ENCODE measurements at regions not wholly inside any gene's neighbourhood (a gene's known extent, or its start where the extent isn't known, plus 50 kb on each side); places are given as distances from the start of the nearest gene placed in this dataset.

DNA sequence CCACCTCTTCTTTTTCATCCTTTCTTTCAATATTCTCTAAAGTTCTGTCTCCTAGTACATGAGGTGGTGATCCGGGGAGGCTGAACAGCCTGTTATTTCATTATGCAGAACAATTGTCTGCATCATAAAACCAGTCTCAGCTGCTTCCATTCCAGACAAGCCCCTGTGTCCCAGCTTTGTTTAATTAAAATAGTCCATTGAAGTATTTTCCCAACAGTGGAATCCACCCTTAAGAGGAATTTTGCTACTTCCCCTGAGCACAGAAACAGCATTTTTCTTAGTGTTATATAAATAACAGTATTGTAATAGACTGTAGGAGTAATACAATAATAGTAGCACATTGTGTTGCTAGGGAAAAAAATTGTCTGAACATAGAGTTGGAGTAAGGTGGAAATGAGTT lies 395.4 kb upstream of the TCF4 start:
- H3F3A ChIP-seq (ENCODE audit: control insufficient read depth, insufficient read depth), result no peaks in the 10 kb centered on the region
- no peak overlapping the region for H3K4me3 ChIP-seq (ENCODE audit: low read length)
- TF ChIP-seq, protein P1, sequence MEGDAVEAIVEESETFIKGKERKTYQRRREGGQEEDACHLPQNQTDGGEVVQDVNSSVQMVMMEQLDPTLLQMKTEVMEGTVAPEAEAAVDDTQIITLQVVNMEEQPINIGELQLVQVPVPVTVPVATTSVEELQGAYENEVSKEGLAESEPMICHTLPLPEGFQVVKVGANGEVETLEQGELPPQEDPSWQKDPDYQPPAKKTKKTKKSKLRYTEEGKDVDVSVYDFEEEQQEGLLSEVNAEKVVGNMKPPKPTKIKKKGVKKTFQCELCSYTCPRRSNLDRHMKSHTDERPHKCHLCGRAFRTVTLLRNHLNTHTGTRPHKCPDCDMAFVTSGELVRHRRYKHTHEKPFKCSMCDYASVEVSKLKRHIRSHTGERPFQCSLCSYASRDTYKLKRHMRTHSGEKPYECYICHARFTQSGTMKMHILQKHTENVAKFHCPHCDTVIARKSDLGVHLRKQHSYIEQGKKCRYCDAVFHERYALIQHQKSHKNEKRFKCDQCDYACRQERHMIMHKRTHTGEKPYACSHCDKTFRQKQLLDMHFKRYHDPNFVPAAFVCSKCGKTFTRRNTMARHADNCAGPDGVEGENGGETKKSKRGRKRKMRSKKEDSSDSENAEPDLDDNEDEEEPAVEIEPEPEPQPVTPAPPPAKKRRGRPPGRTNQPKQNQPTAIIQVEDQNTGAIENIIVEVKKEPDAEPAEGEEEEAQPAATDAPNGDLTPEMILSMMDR (IDR thresholded peaks at IDR 0.05; ENCODE audit: low read depth, low read length, poor library complexity, severe bottlenecking), result no peak
- no peak for TF ChIP-seq EZH2phosphoT487 (IDR thresholded peaks at IDR 0.05; ENCODE audit: borderline replicate concordance, low read length)
- H3K9me2 ChIP-seq (replicated peaks; ENCODE audit: control insufficient read depth, low read length), result no peaks in the 10 kb centered on the region
- H3K9me3 ChIP-seq (ENCODE audit: control insufficient read depth, insufficient read depth, low read length), result 0 out of 2 replicates have a peak, but pooled peaks cover 3% of the 10 kb centered on the region
- H3K79me2 ChIP-seq (ENCODE audit: control insufficient read depth, low read length), result no peaks in the 10 kb centered on the region
- no peaks in the 10 kb centered on the region for H4K20me1 ChIP-seq (ENCODE audit: control insufficient read depth, insufficient read depth, low read depth, low read length)
- no peaks in the 10 kb centered on the region for H3K36me3 ChIP-seq (ENCODE audit: control insufficient read depth, low read length)
- H3K4me2 ChIP-seq (ENCODE audit: low read length), result no peak overlapping the region
- H3K27ac ChIP-seq (ENCODE audit: low read depth, low read length), result no peak overlapping the region
- no peaks in the 10 kb centered on the region for H3K4me1 ChIP-seq (ENCODE audit: control insufficient read depth, low read length)
- H3K27me3 ChIP-seq (ENCODE audit: control insufficient read depth, low read length), result no peaks in the 10 kb centered on the region

DNA sequence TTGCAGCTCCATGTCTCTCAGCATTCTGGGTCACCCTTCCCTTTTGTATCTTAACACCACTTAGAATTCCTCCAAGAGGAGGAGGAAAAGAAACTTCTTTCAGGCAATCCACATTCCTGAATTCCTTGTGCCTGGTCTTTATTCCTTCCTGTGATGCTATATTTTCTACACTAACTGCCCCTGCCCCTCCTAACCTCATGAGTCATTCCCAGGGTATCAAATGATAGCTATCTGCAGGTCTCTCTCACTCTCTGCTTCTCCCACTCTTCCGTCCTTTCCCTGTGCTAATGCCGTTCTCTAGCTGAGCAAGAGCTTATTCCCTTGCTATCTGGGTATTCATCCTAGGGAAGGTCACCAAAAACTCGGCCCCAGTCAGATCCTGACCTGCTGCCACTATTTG lies 395.0 kb upstream of the TCF4 start:
- Histone ChIP-seq H3K9me3 (ENCODE audit: control insufficient read depth, insufficient read depth, low read length) (0 out of 2 replicates have a peak, but pooled peaks cover 1% of the 10 kb centered on the region), H3K4me1 (ENCODE audit: control insufficient read depth, low read length) (no peaks in the 10 kb centered on the region), H3K4me2 (ENCODE audit: low read length) (no peak overlapping the region), H3K27me3 (ENCODE audit: control insufficient read depth, low read length) (no peaks in the 10 kb centered on the region), H3K4me3 (ENCODE audit: low read length) (no peak overlapping the region), H3F3A (ENCODE audit: control insufficient read depth, insufficient read depth) (no peaks in the 10 kb centered on the region), H3K27ac (ENCODE audit: low read depth, low read length) (no peak overlapping the region), H3K79me2 (ENCODE audit: control insufficient read depth, low read length) (no peaks in the 10 kb centered on the region), H4K20me1 (ENCODE audit: control insufficient read depth, insufficient read depth, low read depth, low read length) (no peaks in the 10 kb centered on the region), H3K9me2 (replicated peaks; ENCODE audit: control insufficient read depth, low read length) (no peaks in the 10 kb centered on the region), H3K36me3 (ENCODE audit: control insufficient read depth, low read length) (no peaks in the 10 kb centered on the region)
- TF ChIP-seq, protein P1 (IDR thresholded peaks at IDR 0.05; ENCODE audit: low read depth, low read length, poor library complexity, severe bottlenecking), result no peak
- no peak for TF ChIP-seq EZH2phosphoT487 (IDR thresholded peaks at IDR 0.05; ENCODE audit: borderline replicate concordance, low read length)

DNA sequence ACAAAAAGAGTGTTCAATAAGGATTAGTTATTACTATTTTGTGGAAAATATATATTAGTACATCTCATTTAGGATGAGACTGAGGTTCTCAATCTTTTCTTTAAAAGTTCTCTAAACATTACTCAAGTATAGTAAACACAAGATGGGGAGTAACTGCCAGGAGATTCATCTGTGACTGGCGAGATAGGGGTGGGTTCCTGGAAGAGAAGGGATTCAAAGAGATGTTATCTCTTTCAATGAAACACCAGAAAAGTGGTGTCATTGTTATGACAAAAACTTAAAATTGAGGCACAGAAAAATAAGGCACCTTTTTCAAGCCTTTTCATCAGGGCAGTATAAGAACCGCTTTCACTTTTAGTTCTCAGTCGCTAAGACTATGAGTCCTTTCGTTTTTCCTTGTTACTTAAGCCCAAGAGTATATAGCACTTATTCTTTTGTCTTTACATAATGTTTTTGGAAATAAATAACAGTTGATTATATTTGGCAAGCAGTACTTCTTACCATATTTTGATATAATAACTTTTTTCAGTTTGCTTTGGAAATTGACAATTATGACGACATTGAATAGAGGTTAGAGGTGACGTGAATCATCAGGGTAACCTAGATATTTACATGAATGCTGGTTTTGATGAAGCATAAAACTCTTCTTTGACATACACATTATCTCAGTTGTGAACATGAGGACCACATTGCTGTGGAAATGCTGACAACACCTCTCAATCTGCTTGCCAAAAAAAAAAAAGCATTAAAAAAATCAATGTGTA lies 393.9 kb upstream of the TCF4 start:
- Histone ChIP-seq H3K4me3 (ENCODE audit: low read length) (no peak overlapping the region), H3K4me2 (ENCODE audit: low read length) (no peak overlapping the region)
- TF ChIP-seq EZH2phosphoT487 (IDR thresholded peaks at IDR 0.05; ENCODE audit: borderline replicate concordance, low read length), result no peak

DNA sequence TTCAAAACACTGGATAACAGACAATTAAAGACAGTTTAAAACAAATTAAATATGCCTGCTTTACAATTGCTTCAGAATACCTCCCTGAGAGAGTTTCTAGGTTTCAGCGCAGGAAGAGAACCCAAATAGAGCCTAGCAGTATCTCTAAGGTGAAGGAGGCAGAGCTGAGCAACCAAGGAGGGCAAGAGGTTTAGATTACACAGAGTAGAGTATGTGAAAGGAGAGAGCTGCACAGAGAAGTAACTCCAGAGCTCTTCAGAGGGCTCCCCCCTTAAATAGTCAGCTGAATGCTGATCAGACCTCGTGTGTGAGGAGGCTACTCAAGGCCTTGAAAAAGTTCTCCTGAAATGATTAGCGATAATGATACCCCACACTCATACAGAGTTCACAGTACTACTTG lies 386.5 kb upstream of the TCF4 start:
- no peaks in the 10 kb centered on the region for H3K4me1 ChIP-seq (ENCODE audit: control insufficient read depth, low read length)
- no peaks in the 10 kb centered on the region for H3K9me2 ChIP-seq (replicated peaks; ENCODE audit: control insufficient read depth, low read length)
- H3K79me2 ChIP-seq (ENCODE audit: control insufficient read depth, low read length), result no peaks in the 10 kb centered on the region
- no peaks in the 10 kb centered on the region for H3K36me3 ChIP-seq (ENCODE audit: control insufficient read depth, low read length)
- H3F3A ChIP-seq (ENCODE audit: control insufficient read depth, insufficient read depth), result no peaks in the 10 kb centered on the region
- no peak for TF ChIP-seq EZH2phosphoT487 (IDR thresholded peaks at IDR 0.05; ENCODE audit: borderline replicate concordance, low read length)
- TF ChIP-seq, protein P1 (IDR thresholded peaks at IDR 0.05; ENCODE audit: low read depth, low read length, poor library complexity, severe bottlenecking), result no peak
- no peaks in the 10 kb centered on the region for H3K9me3 ChIP-seq (ENCODE audit: control insufficient read depth, insufficient read depth, low read length)
- no peak overlapping the region for H3K4me2 ChIP-seq (ENCODE audit: low read length)
- H3K4me3 ChIP-seq (ENCODE audit: low read length), result no peak overlapping the region
- H4K20me1 ChIP-seq (ENCODE audit: control insufficient read depth, insufficient read depth, low read depth, low read length), result no peaks in the 10 kb centered on the region
- H3K27ac ChIP-seq (ENCODE audit: low read depth, low read length), result no peak overlapping the region
- no peaks in the 10 kb centered on the region for H3K27me3 ChIP-seq (ENCODE audit: control insufficient read depth, low read length)

More for the DNA sequence above, 393.9 kb upstream of the TCF4 start:
- Histone ChIP-seq H3F3A (ENCODE audit: control insufficient read depth, insufficient read depth) (no peaks in the 10 kb centered on the region), H3K4me1 (ENCODE audit: control insufficient read depth, low read length) (no peaks in the 10 kb centered on the region), H3K27ac (ENCODE audit: low read depth, low read length) (no peak overlapping the region), H3K27me3 (ENCODE audit: control insufficient read depth, low read length) (no peaks in the 10 kb centered on the region), H3K36me3 (ENCODE audit: control insufficient read depth, low read length) (no peaks in the 10 kb centered on the region), H3K9me3 (ENCODE audit: control insufficient read depth, insufficient read depth, low read length) (no peaks in the 10 kb centered on the region), H3K79me2 (ENCODE audit: control insufficient read depth, low read length) (no peaks in the 10 kb centered on the region), H3K9me2 (replicated peaks; ENCODE audit: control insufficient read depth, low read length) (no peaks in the 10 kb centered on the region), H4K20me1 (ENCODE audit: control insufficient read depth, insufficient read depth, low read depth, low read length) (no peaks in the 10 kb centered on the region)
